HPDE6-E6E7 (cell line): ENCODE measurements at regions not wholly inside any gene's neighbourhood (a gene's known extent, or its start where the extent isn't known, plus 50 kb on each side); places are given as distances from the start of the nearest gene placed in this dataset.

Source experiments
- DNase-seq: peaks from one replicate; pipeline ENCODE4 v3.0.0; 2011; ENCODE audit warnings: missing footprints; ENCODE audit errors: extremely low spot score

GRCh38 chr1:82499022-82499421, 698.3 kb downstream of the ADGRL2 start:
- no peak for DNase-seq

DNA sequence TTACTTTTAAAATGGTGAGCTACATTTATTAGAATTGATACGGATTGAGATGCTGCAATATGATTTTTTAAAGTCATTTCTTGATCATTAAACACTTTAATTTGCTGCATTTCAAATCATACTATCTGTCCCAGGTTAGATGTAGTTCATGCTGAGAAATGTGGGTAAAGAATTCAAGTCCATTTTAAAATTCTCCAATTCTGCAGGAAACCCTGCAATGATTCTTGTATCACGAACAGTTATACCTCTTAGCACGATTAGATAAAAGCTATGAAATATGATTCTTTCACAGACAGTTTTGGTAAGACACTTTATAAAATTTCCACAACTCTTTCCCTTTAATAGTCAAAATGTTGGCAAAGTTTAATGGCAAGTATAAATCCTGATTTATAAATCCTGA, 693.4 kb downstream of the ADGRL2 start:
- DNase-seq = no peak

GRCh38 chr1:82492159-82492558, 691.4 kb downstream of the ADGRL2 start:
- DNase-seq = no peak

DNA sequence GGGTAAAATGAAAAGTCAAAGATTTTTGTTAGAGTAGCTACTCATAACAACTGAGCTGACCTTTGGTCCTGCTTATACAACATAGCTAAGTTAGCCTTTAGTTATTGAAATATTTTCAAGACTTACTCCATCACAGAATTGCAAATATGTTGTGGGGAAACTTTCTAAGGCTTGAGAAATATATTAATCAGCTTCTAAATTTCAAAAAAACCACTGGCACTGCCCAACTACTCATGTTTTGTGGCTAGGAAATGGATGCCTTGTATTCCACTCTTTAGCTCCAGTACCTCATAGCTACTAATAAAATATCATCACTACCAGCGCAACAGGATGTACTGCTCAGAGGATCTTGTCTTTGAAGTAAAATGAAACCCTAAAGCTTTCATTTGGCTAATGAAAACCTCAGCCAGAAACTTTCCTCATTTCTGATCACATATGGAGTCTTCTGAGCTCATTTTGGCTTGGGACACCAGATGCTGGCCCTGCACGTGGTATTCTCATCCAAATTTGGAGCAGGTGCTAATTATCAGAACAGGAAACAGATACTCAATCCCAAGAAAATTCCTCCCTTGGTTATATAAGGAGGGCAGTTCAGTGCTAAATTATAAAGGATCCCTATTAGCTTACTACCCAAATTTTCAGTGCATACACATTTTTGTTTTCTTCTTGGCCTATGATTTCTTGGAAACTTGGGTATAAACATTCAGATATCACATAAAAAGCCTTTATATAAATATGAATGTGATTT, 690.7 kb downstream of the ADGRL2 start:
- no peak for DNase-seq

DNA sequence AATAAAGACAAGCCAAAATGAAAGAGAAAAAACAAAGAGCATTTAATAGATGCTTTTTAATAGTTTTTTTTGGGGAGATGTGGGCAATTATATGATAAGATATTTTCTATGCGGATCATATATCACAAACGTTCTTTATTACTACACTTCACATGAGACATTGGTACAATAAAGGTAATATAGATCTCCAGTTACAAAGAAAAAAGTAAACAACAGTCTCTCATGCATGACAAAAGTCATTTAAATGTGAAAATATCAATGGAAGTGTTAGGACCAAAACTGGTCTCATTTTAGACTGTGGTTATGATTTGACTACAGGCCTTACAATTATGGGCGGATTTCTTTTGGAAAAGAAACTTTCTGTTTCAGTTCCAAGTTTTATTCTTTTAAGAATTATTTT, 687.0 kb downstream of the ADGRL2 start:
- no peak for DNase-seq

DNA sequence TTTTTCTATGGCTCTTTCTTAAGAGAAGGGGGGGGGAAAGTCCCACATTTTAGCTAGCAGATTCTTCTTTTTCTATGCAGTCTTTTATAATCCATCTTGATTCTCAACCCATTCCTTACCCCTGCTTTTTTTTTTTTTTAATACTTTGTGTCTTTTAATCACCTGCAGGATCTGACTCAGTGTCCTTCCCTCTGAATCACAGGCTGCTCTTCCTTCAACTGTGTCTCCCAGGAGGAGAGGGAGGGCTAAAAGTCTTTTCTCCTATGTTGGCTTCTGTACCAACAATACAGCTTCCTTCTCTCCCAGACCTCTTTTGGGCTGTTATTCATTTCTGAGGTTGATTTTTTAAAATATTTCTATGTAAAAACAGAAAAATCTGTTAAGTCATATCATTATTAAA, 686.2 kb downstream of the ADGRL2 start:
- DNase-seq = peak; percentile 21

- DNase-seq = no peak
Measured at GRCh38 chr1:82486468-82486867, 685.7 kb downstream of the ADGRL2 start.

GRCh38 chr1:82485591-82486369, 685.0 kb downstream of the ADGRL2 start:
- peak; percentile 1 for DNase-seq

DNA sequence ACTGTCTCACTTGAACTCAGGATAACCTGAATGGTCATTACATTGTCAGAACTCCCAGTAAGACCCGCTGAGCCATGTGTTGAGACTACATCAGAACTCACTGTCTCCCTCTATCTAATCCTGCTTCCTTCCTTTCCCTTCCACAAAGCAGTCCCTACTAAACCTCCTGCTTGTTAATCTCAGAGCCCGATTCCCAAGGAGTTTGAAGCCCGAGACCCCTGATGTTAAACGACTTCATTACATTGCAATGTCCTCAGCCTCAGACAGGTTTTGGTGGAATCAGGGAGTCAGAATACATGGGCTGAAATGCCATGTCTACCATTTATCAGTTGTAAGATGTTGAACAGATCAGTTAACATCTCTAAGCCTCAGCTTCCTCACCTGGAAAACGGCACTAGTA, 682.4 kb downstream of the ADGRL2 start:
- DNase-seq = no peak

GRCh38 chr1:82478916-82479315, 678.2 kb downstream of the ADGRL2 start:
- no peak for DNase-seq

DNA sequence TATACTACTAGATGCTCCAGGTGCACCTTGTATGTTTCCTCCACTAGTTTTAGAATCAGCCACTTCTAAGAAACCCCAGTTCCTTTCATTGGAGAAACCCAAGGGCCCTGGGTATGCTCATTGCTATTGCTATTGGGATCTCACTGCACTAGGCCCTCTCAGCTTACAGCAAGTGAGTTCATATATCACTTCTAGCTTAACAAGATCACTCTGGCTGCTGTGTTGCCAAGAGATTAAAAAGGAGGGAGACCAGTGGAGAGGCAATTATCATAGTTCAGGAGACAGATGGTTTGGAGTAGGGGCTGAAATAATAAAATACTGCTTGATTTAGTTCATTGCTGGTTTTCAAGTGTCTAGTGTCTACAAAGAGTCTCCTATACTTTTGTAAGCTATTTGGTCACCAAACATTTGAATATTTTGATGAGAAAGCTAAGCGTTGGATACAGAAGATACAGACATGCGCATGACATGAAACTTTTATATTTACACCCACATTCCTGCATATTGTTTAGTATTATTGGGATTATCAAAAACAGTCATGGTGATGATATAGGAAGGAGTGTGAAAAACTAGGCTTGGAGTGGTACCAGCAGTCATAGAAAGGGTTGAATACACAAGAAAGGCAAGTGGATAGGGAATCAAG, 671.9 kb downstream of the ADGRL2 start:
- DNase-seq = no peak

DNA sequence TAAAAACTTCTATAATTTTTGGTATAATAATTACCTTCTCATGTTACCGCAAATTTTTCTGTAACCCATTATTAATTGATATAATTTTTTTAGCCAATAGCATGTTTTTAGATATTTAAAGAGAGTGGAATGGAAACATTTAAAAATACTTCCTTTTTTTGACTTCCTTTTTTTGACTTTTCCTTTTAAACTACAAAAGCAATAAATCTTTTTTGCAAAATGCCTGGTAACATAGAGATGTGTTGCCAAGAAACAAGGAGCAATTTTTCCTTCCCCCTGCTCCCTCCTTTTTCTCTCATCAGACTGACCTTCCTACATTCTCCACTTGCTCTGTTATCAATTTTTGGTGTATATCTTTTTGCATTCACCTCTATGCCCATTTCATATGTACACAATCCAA, 666.2 kb downstream of the ADGRL2 start:
- DNase-seq = no peak

- no peak for DNase-seq
Measured at GRCh38 chr1:82466416-82466815, 665.7 kb downstream of the ADGRL2 start.

DNA sequence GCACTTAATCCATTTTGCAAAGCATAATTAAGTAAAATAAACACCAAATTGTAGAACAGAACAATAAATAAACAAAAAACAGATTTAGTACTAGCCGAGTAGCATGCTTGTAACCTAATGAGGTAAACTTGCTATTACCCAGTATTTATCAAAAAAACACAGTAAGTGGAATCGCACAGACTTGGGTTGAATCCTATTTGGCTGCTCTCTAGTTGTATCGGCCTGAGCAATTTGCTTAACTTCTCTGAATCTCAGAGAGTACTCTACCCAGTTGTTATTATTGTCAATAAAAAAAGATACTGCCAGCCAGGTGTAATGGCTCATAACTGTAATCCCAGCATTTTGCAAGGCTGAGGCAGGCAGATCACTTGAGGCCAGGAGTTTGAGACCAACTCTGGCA, 664.3 kb downstream of the ADGRL2 start:
- no peak for DNase-seq

DNA sequence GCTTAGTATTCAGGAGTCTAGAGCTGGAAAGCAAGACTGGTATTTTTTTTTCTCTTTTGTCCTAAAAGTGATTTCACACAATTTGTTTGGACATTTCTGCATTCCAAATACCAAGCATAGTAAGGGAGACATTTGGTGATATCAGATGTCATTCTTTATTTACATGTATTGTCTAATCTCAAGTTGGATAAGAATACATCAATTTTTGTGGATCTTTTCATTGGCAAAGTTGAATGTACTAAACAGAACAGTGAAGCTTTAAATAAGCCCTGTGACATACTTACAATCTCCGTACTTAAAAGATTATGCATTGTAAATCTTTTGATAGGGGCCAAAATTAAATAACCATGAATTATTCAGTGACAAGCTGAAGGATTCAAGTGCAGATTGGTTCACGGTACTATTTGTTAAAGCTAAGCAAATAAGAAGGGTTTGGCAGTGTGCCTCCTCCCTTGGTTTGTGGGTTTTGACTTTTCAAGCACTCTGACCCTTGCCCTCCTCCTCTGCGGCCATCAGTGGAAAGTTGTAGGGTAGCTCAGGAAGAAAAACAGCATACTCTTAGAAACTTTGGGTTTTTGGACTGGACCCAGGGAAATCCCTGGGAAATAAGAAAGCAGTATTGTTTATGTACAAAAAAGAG, 663.7 kb downstream of the ADGRL2 start:
- DNase-seq = no peak

GRCh38 chr1:82463951-82464350, 663.2 kb downstream of the ADGRL2 start:
- DNase-seq = no peak

DNA sequence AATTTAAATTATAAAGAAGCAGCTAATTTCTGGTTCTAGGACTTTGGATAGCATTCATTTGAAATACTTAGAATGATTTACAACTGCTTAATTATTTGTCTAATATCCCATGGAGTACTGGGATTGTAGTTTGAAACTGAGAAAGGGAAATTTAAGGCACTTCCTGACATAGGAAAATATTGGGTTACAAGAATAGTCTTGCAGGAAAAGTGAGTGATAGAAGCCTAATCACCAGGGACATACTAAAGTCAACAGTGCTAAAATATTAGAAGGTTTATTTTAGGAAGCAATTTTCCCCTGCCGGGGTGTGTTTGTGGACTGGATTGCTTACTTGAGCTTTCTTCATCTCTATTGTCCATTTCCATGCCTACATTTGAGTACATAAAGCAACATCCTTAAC, 661.6 kb downstream of the ADGRL2 start:
- DNase-seq = no peak

GRCh38 chr1:82455342-82455741, 654.6 kb downstream of the ADGRL2 start:
- no peak for DNase-seq

GRCh38 chr1:82454431-82454830, 653.7 kb downstream of the ADGRL2 start:
- no peak for DNase-seq

DNA sequence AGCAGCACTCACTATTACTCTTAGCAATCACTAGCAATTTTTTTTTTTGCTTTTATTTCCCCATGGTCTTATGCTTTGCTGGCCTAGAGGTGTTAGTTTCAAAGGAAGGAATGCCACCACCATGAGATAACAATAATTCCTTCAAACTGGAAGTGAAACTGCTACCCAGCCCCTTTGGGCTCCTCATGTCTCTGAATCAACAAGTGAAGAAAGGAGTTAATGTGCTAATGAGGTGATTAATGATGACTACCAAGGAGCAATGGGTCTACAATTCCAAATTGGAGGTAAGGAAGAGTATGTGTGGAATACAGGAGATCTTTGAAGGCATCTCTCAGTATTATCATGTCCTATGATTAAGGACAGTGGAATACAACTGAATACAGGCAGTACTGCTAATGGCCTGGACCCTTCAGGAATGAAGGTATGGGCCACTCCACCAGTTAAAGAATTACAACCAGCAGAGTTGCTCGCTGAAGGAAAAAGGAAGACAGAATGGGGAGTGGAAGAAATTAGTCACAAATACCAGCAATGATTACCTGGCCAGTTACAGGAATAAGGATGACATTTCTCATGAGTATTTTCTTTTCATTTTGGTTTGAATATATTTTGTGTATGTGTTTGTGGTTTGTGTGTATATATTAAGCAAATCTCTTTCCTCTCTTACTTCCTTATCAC, 652.9 kb downstream of the ADGRL2 start:
- no peak for DNase-seq

GRCh38 chr1:82452096-82452495, 651.4 kb downstream of the ADGRL2 start:
- no peak for DNase-seq

DNA sequence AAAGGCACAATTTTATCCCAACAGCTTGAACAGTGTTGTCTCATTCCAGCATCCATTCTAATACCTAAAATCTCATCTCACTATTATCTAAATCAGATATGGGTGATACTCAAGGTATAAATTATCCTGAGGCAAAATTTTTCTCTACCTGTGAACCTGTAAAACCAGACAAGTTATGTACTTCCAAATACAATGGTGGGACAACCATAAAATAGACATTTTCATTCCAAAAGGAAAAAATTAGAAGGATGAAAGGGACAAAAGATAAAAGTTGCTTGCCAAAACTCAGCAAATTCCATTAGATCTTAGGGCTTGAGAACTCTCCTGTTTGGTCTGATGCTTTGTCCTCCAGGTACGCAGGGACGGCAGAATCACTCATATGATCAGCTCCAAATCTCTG, 650.5 kb downstream of the ADGRL2 start:
- no peak for DNase-seq
